Stimulated activated CD4-positive, alpha-beta T cell treated with anti-CD3 and anti-CD28 coated beads, Interleukin-2, amount 100 ng/mL, for 4 hours (primary cell): ENCODE measurements at regions not wholly inside any gene's neighbourhood (a gene's known extent, or its start where the extent isn't known, plus 50 kb on each side); places are given as distances from the start of the nearest gene placed in this dataset.
"Not testable (repeated sequence)": the region's sequence is repeated elsewhere in the genome, so short reads cannot be mapped to it uniquely, and the experiment has no call there.

Source experiments
- DNase-seq: peaks from one replicate; pipeline ENCODE4 v3.0.0-alpha.2; 2020; ENCODE audit warnings: low read depth

GRCh38 chr5:158516521-158516920, 583.2 kb downstream of the EBF1 start:
- DNase-seq, result no peak

DNA sequence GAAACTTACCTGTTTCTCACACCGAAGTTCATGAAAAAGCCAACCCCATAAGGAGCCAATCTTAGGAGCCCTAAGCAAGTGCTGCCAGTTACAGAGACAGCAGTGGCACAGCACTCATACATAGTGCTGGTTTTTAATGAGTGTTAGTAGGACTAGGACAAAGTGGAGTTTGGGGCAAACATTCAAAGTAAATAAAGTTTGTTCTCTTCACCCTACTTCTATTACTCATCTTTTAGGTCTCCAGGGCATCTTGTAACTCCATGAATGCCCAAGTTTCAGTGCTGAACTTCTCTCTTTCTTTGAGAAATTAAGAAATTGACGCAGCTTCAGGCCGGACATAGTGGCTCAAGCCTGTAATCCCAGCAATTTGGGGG, 584.7 kb downstream of the EBF1 start:
- DNase-seq, result no peak

GRCh38 chr5:158514319-158514985, 585.3 kb downstream of the EBF1 start:
- no peak for DNase-seq

- DNase-seq, result no peak
These were observed 586.0 kb downstream of the EBF1 start for GRCh38 chr5:158513490-158514318.

DNA sequence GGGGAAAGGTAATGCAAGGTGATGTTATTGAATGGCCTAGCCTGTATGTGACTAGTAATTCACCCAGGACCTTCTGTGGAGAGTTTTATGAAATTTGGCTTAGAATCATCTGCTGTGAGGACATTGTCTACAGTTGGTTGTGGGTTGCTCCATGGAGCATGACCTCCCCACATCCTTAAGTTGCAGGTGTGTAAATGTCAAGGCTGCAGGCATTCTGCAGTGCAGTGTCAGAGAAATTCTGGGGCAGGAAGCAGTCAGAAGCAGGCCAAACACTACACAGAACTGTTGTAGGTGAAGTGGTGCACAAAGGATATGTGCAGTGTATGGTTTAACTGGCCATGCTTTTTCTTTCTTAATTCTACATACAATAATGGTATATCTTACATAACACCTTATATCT, 588.3 kb downstream of the EBF1 start:
- DNase-seq, result no peak

GRCh38 chr5:158510479-158510878, 589.2 kb downstream of the EBF1 start:
- DNase-seq, result no peak

- no peak for DNase-seq
These were observed 593.1 kb downstream of the EBF1 start for GRCh38 chr5:158506648-158507047.

- no peak for DNase-seq
These were observed 597.0 kb downstream of the EBF1 start for GRCh38 chr5:158502686-158503085.

GRCh38 chr5:158499892-158500418, 599.8 kb downstream of the EBF1 start:
- DNase-seq, result no peak

- DNase-seq, result no peak
These were observed 600.4 kb downstream of the EBF1 start for GRCh38 chr5:158499075-158499891.

DNA sequence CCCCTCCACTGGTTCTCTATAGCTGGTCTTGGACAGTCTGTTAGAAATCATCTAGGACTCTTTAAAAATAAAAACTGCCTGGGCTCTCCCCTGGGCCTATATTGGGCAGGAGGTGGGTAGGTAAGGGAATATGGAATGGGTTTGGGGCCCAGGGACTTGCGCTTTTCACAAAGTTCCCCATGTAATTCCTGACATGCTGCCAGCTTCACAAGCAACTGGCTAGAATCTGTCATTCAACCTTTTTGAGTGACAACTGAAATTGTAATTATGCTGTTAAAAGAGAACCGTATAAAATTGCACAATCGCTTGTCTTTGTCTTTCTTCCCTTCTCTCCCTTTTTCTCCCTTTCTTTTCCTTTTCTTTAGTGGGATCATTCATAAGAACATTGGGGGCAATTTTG, 603.1 kb downstream of the EBF1 start:
- DNase-seq, result no peak

DNA sequence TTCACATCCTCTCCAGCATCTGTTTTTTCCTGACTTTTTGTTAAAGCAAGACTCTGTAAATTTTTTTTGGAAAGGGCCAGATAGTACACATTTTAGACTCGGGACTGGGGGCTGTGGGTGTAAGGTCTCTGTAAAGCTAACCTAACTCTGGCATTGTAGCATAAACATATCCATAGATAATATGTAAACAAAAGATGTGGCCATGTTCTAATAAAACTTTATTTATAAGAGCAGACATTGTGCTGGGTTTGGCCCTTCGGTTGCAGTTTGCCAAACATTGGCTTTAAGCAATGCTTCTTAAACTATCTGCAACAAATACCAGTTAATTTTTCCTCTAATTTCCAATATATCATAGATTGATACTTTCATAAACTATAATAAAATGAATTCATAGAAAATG, 605.2 kb downstream of the EBF1 start:
- DNase-seq, result no peak

DNA sequence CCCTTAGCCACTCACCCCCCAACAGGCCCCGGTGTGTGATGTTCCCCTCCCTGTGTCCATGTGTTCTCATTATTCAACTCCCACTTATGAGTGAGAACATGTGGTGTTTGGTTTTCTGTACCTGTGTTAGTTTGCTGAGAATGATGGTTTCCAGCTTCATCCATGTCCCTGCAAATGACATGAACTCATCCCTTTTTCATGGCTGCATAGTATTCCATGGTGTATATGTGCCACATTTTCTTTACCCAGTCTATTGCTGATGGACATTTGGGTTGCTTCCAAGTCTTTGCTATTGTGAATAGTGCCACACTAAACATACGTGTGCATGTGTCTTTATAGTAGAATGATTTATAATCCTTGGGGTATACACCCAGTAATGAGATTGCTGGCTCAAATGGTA, 605.7 kb downstream of the EBF1 start:
- DNase-seq, result not testable (repeated sequence)

- no peak for DNase-seq
These were observed 606.9 kb downstream of the EBF1 start for GRCh38 chr5:158492841-158493242.

- no peak for DNase-seq
These were observed 607.6 kb downstream of the EBF1 start for GRCh38 chr5:158492136-158492535.

GRCh38 chr5:158487664-158488063, 612.1 kb downstream of the EBF1 start:
- DNase-seq, result no peak

GRCh38 chr5:158487156-158487555, 612.6 kb downstream of the EBF1 start:
- DNase-seq, result no peak

DNA sequence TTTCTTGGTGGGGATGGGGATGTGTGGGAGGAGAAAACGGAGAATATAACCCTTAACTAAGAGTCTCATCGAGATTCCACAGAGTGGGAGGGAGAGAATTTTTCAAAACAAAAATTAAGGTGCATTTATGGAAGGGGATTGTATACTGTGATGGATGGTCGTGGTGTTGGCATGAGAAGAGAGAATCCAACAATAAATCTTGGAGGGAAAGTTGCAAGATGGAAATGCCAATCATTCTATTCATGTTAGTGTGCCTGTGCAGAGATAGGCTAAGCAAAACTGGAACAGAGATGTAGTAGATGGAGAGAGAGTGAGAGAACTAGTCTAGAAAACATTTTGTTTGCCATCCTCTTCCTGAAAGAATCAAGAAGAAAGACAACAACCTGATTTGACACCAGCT, 613.1 kb downstream of the EBF1 start:
- no peak for DNase-seq

DNA sequence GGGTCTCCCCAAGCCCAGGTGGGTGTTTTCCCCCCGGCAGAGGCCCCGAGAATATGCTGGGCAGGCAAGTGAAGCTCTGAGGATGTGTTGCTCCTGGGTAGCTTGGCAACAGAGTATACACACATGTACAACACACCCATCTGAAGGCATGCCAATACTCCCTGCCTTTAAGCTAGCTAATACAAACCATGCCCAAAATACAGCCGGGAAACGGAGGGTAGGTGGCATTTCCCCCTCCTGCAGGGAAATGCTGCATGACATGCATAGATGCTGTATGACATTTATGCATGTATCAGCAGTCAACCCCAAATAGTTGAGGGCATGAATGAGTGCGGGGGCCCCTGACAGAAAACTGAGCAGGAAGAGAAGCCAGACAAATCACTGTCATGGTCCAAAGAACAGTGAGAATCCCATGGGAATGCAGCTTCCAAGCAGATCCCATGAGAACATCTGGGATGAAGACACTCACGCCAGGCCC, 614.1 kb downstream of the EBF1 start:
- no peak for DNase-seq

DNA sequence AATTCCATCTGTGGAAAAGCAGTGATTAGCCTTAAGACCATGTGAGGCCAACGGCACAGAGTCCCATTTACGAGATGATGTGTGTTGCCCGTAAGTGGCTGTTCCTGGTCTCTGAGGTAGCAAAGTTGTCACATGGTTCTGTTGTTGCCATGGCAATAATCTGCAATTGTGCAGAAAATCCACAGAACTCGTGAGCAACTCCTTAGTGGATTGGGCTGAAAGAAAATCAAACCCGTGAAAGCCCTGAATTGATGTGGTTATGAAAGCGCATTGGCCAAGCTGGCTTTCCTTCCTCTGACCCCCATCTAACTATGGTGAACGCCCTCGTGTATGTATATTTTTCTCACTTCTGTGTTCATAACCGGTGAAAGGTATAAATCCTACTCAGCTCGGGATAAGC, 614.7 kb downstream of the EBF1 start:
- no peak for DNase-seq

GRCh38 chr5:158484150-158484549, 615.6 kb downstream of the EBF1 start:
- no peak for DNase-seq

DNA sequence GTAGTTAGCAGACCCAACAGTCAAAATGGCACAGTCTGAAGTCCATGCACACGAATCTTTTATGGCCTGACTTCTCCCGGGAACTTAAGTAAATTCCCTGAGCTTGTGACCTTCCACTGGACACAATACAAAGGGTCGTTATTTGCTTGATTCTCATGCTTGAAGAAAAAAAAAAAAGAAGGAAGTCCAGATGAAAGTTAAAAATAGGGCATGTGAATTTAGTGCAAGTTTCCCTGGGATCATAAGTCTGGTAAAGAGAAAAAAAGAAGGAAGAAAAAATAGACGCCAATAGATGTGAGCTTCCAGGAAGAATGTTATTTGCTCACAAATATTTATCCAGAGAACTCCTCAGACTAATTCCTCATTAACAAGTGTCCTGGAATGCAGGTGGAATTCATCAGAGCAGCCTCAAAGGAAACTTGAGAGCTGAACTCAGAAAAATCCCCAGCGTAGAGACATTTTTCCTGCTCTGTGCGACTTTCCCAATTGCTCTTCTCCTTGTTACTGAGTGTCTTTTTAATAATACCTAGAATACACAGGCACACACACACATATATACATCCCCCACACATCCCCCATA, 616.3 kb downstream of the EBF1 start:
- no peak for DNase-seq
